ENCODE measurements at regions not wholly inside any gene's neighbourhood (a gene's known extent, or its start where the extent isn't known, plus 50 kb on each side); places are given as distances from the start of the nearest gene placed in this dataset.

- H3K36me3 Mint-ChIP-seq (ENCODE audit: insufficient read depth) = no peaks in the 10 kb centered on the region
- peaks cover 3% of the 10 kb centered on the region for H3K27me3 Mint-ChIP-seq
- TF ChIP-seq CTCF (IDR thresholded peaks at IDR 0.05; ENCODE audit: unreplicated experiment) = peak; percentile 85
- peak; percentile 55 for DNase-seq (ENCODE audit: low spot score, unreplicated experiment)
- no peak overlapping the region for H3K27ac Mint-ChIP-seq
- H3K9me3 Mint-ChIP-seq (ENCODE audit: low read depth) = no peaks in the 10 kb centered on the region
- H3K4me1 Mint-ChIP-seq (ENCODE audit: low read depth) = peaks cover 25% of the 10 kb centered on the region
- no peak overlapping the region for H3K4me3 Mint-ChIP-seq (ENCODE audit: low read depth)
Measured at GRCh38 chr11:116691771-116692177, 81.0 kb downstream of the BUD13 start.

GRCh38 chr11:116690611-116691010 lies 82.2 kb downstream of the BUD13 start:
- Mint-ChIP-seq H3K27ac (no peak overlapping the region), H3K4me3 (ENCODE audit: low read depth) (no peak overlapping the region), H3K27me3 (peaks cover 3% of the 10 kb centered on the region), H3K4me1 (ENCODE audit: low read depth) (peaks cover 22% of the 10 kb centered on the region), H3K9me3 (ENCODE audit: low read depth) (no peaks in the 10 kb centered on the region), H3K36me3 (ENCODE audit: insufficient read depth) (no peaks in the 10 kb centered on the region)
- no peak for DNase-seq (ENCODE audit: low spot score, unreplicated experiment)
- TF ChIP-seq CTCF (IDR thresholded peaks at IDR 0.05; ENCODE audit: unreplicated experiment) = no peak

DNA sequence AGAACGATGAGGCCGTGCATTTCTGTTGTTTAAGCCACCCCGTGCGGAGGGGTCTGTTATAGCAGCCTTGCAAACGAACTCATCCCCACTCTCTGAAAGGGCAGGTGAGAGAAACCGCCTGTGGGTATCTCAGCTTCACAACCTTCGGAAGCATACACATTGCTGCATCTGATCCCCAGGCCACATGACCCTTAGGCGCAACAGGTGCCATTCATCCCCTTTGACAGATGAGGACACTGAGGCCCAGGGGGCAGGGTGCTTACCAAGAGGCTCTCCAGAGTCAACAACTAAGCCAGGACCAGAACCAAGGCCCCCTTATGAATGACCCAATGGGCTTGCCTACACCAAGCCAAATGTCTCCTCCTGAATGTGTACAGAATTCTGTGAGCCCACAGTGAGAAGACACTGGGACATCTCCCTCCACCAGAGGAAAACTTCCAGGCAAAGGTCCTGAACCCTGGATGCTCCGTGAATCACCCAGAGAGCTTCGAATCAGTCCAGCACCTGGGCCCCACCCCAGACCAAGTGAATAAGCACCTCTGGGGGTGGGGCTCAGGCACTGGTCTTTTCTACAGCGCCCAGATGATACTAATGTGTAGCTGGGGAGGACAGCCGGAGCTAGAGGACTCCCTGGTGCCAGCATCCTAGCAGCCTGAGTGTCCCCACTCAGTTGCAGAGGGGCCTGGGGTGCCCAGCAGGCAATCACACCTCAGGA lies 83.2 kb downstream of the BUD13 start:
- no peak for DNase-seq (ENCODE audit: low spot score, unreplicated experiment)

GRCh38 chr11:116688202-116688540 lies 84.6 kb downstream of the BUD13 start:
- TF ChIP-seq CTCF (IDR thresholded peaks at IDR 0.05; ENCODE audit: unreplicated experiment) = no peak
- no peak overlapping the region for H3K4me3 Mint-ChIP-seq (ENCODE audit: low read depth)
- DNase-seq (ENCODE audit: low spot score, unreplicated experiment) = no peak
- H3K9me3 Mint-ChIP-seq (ENCODE audit: low read depth) = peaks cover 8% of the 10 kb centered on the region
- no peak overlapping the region for H3K27ac Mint-ChIP-seq
- H3K36me3 Mint-ChIP-seq (ENCODE audit: insufficient read depth) = no peaks in the 10 kb centered on the region
- peaks cover 15% of the 10 kb centered on the region for H3K4me1 Mint-ChIP-seq (ENCODE audit: low read depth)
- no peaks in the 10 kb centered on the region for H3K27me3 Mint-ChIP-seq

More for the DNA sequence above, 83.2 kb downstream of the BUD13 start:
- no peaks in the 10 kb centered on the region for H3K27me3 Mint-ChIP-seq
- H3K4me3 Mint-ChIP-seq (ENCODE audit: low read depth) = no peak overlapping the region
- no peak overlapping the region for H3K27ac Mint-ChIP-seq
- no peaks in the 10 kb centered on the region for H3K36me3 Mint-ChIP-seq (ENCODE audit: insufficient read depth)
- H3K4me1 Mint-ChIP-seq (ENCODE audit: low read depth) = peaks cover 22% of the 10 kb centered on the region
- H3K9me3 Mint-ChIP-seq (ENCODE audit: low read depth) = peaks cover 3% of the 10 kb centered on the region
- TF ChIP-seq CTCF (IDR thresholded peaks at IDR 0.05; ENCODE audit: unreplicated experiment) = no peak

DNA sequence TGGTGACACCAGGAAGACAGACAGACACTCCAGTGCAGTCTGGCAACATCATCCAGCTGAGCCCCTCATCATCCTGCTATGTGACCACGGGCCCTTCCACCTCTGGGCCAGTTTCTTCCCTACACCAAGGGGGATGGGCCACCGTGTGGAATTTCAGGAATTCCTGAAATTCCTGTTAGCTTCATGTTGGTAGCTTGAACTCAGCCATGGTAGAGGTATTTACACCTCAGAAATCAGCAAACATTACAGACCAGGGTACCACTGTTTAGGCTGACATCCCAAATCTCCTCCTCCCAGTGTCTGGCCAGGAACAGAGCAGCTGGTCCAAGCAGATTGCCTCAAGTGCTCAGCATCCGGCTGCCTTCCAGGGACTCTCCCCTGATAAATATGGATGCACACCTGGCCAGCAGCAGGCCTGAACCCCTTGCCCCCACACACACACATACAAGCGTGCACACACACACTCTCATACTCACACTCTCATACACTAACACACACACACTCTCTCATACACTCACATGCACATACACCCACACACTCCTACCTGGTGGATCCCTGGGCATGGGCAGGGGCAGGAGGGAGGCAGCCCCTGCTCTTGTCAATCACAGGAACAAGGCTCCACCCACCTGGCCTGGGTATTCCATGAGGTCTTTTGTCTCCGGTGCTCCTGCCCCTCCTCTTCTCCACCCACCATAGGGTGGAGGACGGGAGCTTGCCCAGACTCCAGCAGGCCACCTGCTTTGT lies 85.2 kb downstream of the BUD13 start:
- Mint-ChIP-seq H3K4me1 (ENCODE audit: low read depth) (peaks cover 15% of the 10 kb centered on the region), H3K27me3 (no peaks in the 10 kb centered on the region), H3K9me3 (ENCODE audit: low read depth) (peaks cover 9% of the 10 kb centered on the region), H3K36me3 (ENCODE audit: insufficient read depth) (no peaks in the 10 kb centered on the region), H3K27ac (peak overlapping the region; percentile 21), H3K4me3 (ENCODE audit: low read depth) (no peak overlapping the region)
- TF ChIP-seq CTCF (IDR thresholded peaks at IDR 0.05; ENCODE audit: unreplicated experiment) = no peak
- DNase-seq (ENCODE audit: low spot score, unreplicated experiment) = no peak

Measured in progenitor cell of endocrine pancreas (in vitro differentiated cells).